IMR-90 (cell line): ENCODE measurements at regions not wholly inside any gene's neighbourhood (a gene's known extent, or its start where the extent isn't known, plus 50 kb on each side); places are given as distances from the start of the nearest gene placed in this dataset.

Source experiments
- ATAC-seq: fragments of 200-7000 bp; cut with Tn5 transposase; 2 replicates; pipeline ENCODE4 v1.9.1; 2020; ENCODE audit warnings: low read depth, mild to moderate bottlenecking, moderate library complexity
- BruUV-seq: library from RNA; stranded (reverse); fragments of 400-500 nt; replicated peaks from 2 replicates; lab custom pipeline; 2021; lab: Mats Ljungman, UMichigan
- CTCF ChIA-PET: fragments of 300-600 bp; formaldehyde crosslinking; extraction: SDS; loops from one replicate; lab custom pipeline; 2021; ENCODE audit warnings: antibody characterized with exemption; lab: Yijun Ruan, JAX
- POLR2A ChIA-PET: fragments of 300-600 bp; sonication (Branson Sonifier 250); formaldehyde crosslinking; loops from one replicate; lab custom pipeline; 2022; ENCODE audit warnings: antibody characterized with exemption; ENCODE audit not compliant: unreplicated experiment; lab: Charles Lee
- DNase-seq: peaks from one replicate; pipeline ENCODE4 v3.0.0; 2013
- H2AFZ ChIP-seq: replicated peaks from 2 replicates; pipeline ENCODE3; 2013; ENCODE audit warnings: low read length, mild to moderate bottlenecking; ENCODE audit not compliant: poor library complexity
- H2AK5ac ChIP-seq: 2 replicates; pipeline ENCODE4 v1.6.1; 2013; ENCODE audit warnings: low read depth, low read length, inconsistent platforms
- H2AK9ac ChIP-seq: replicated peaks from 2 replicates; pipeline ENCODE3; 2013; ENCODE audit warnings: mild to moderate bottlenecking, low read depth, low read length, moderate library complexity; ENCODE audit not compliant: poor library complexity
- H2BK120ac ChIP-seq: 2 replicates; pipeline ENCODE4 v1.6.1; 2013; ENCODE audit warnings: low read depth, low read length, inconsistent platforms
- H2BK15ac ChIP-seq: 3 replicates; pipeline ENCODE4 v1.6.1; 2013; ENCODE audit warnings: low read depth, low read length, inconsistent platforms
- H2BK20ac ChIP-seq: 2 replicates; pipeline ENCODE4 v1.6.1; 2013; ENCODE audit warnings: low read depth, mild to moderate bottlenecking, inconsistent platforms, low read length, moderate library complexity
- H2BK5ac ChIP-seq: 2 replicates; pipeline ENCODE4 v1.6.1; 2013; ENCODE audit warnings: mild to moderate bottlenecking, low read depth, low read length, inconsistent platforms; ENCODE audit not compliant: poor library complexity, severe bottlenecking
- H3K14ac ChIP-seq: replicated peaks from 2 replicates; pipeline ENCODE4 v1.6.1; 2013; ENCODE audit warnings: low read depth, low read length, inconsistent platforms
- H3K18ac ChIP-seq: 2 replicates; pipeline ENCODE4 v1.6.1; 2013; ENCODE audit warnings: low read depth, low read length, control low read depth
- H3K23ac ChIP-seq: 2 replicates; pipeline ENCODE4 v1.6.1; 2013; ENCODE audit warnings: low read depth, low read length, inconsistent platforms
- H3K27ac ChIP-seq: 2 replicates; pipeline ENCODE4 v1.5.1; 2013; ENCODE audit warnings: mild to moderate bottlenecking, control low read depth, low read length; ENCODE audit not compliant: insufficient read depth
- H3K27me3 ChIP-seq: 2 replicates; pipeline ENCODE4 v1.6.1; 2013; ENCODE audit warnings: low read length; ENCODE audit not compliant: control insufficient read depth, insufficient read depth
- H3K36me3 ChIP-seq: 2 replicates; pipeline ENCODE4 v1.6.1; 2013; ENCODE audit warnings: low read length, mixed read lengths; ENCODE audit not compliant: control insufficient read depth, insufficient read depth
- H3K4ac ChIP-seq: 2 replicates; pipeline ENCODE4 v1.6.1; 2013; ENCODE audit warnings: low read depth, low read length, inconsistent platforms
- H3K4me1 ChIP-seq: 2 replicates; pipeline ENCODE4 v1.6.1; 2013; ENCODE audit warnings: low read length, mixed read lengths; ENCODE audit not compliant: control insufficient read depth, insufficient read depth
- H3K4me2 ChIP-seq: 2 replicates; pipeline ENCODE4 v1.6.1; 2013; ENCODE audit warnings: low read depth, mild to moderate bottlenecking, control low read depth, low read length, moderate library complexity
- H3K4me3 ChIP-seq: 2 replicates; pipeline ENCODE4 v1.5.1; 2013; ENCODE audit warnings: low read depth, mild to moderate bottlenecking, control low read depth, low read length, moderate library complexity; ENCODE audit not compliant: insufficient read depth
- H3K56ac ChIP-seq: 2 replicates; pipeline ENCODE4 v1.6.1; 2013; ENCODE audit warnings: low read length, inconsistent platforms; ENCODE audit not compliant: insufficient read depth; ENCODE audit errors: extremely low read depth
- H3K79me1 ChIP-seq, 2 experiments: 2 replicates each; pipeline ENCODE4 v1.6.1; 2013; ENCODE audit warnings: low read length in 2 of 2, inconsistent platforms in 1 of 2, low read depth in 1 of 2
- H3K9ac ChIP-seq: 2 replicates; pipeline ENCODE4 v1.6.1; 2013; ENCODE audit warnings: low read depth, low read length, control low read depth
- H3K9me1 ChIP-seq: 2 replicates; pipeline ENCODE4 v1.6.1; 2013; ENCODE audit warnings: low read length, inconsistent platforms; ENCODE audit not compliant: insufficient read depth
- H3K9me3 ChIP-seq: 2 replicates; pipeline ENCODE4 v1.6.1; 2013; ENCODE audit warnings: low read length; ENCODE audit not compliant: control insufficient read depth, insufficient read depth
- H4K20me1 ChIP-seq: 2 replicates; pipeline ENCODE4 v1.6.1; 2013; ENCODE audit warnings: low read length, inconsistent platforms; ENCODE audit not compliant: insufficient read depth
- H4K5ac ChIP-seq: 2 replicates; pipeline ENCODE4 v1.6.1; 2013; ENCODE audit warnings: mild to moderate bottlenecking, low read depth, low read length, control low read depth
- H4K8ac ChIP-seq, 2 experiments: 2 replicates each; pipeline ENCODE4 v1.6.1; 2013; ENCODE audit warnings: low read depth in 2 of 2, low read length in 2 of 2, control low read depth in 1 of 2, inconsistent platforms in 1 of 2
- H4K91ac ChIP-seq: 2 replicates; pipeline ENCODE4 v1.6.1; 2013; ENCODE audit warnings: low read depth, low read length, inconsistent platforms; ENCODE audit not compliant: insufficient read depth
- BHLHE40 ChIP-seq: fragments of 150-350 bp; IDR thresholded peaks from 2 replicates; pipeline ENCODE4 v1.6.1; 2016; ENCODE audit warnings: mild to moderate bottlenecking, low read depth, low read length
- POLR2A ChIP-seq: IDR thresholded peaks from 2 replicates; pipeline ENCODE4 v1.6.1; 2012; ENCODE audit warnings: mild to moderate bottlenecking, low read depth, low read length
- RAD21 ChIP-seq: IDR thresholded peaks from 2 replicates; pipeline ENCODE4 v1.6.1; 2012; ENCODE audit warnings: low read length, improper control_type of control experiment
- WGBS, 2 experiments: methylation state at CpG; one replicate each; pipeline versions ENCODE4 v1.1.5 to v1.1.7; 2013; ENCODE audit warnings: missing lambda C conversion rate in 2 of 2; ENCODE audit not compliant: insufficient read length in 1 of 2; ENCODE audit errors: extremely low coverage in 2 of 2; 5-methylcytosine and 5-hydroxymethylcytosine counted together
- dilution Hi-C: fragments of 300-500 bp; cut with HindIII; formaldehyde crosslinking; loops from one replicate; pipeline ENCODE4 v1.14.3; 2018; ENCODE audit warnings: low sequenced_read_pairs; ENCODE audit not compliant: unreplicated experiment
- in situ Hi-C: fragments of 300-500 bp; cut with MboI; formaldehyde crosslinking; loops from 3 replicates; pipeline ENCODE4 v1.14.3; 2019; ENCODE audit warnings: low sequenced_read_pairs, inconsistent platforms, mixed read lengths
- intact Hi-C: fragments of 100-400 bp; cut with micrococcal nuclease; formaldehyde crosslinking; loops from 2 replicates; pipeline ENCODE4 v1.10.0; 2022
- TF ChIP-seq, protein P1 (sequence below): conservative IDR thresholded peaks from 2 replicates; pipeline ENCODE4 v1.5.1; 2012; ENCODE audit warnings: mild to moderate bottlenecking, low read depth, low read length, improper control_type of control experiment

DNA sequence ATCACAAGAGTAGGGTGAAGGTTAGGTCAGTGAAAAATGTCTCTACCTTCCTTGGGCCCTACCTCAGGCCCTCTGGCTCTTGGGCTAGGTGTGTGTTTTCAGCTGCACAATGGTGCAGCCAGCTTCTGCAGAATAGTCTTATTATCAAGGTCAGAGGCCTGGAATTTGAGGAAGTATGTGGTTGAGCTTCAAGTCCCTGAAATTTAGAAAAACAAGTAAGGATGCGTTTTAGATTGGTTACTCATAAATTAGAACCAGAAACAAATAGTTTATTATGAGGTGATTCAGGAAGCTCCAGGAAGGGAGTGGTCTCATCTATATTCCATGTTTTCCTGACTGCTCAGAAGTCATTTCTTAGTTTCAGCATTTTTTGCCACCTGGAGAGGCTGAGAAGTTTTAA is 204.2 kb upstream of the CELF4 start:
- Histone ChIP-seq H3K27ac (no peak overlapping the region), H2BK5ac (no peak overlapping the region), H3K14ac (no peak overlapping the region), H3K4me2 (no peak overlapping the region), H3K9me1 (no peaks in the 10 kb centered on the region), H3K9ac (no peak overlapping the region), H2AK5ac (no peak overlapping the region), H3K36me3 (no peaks in the 10 kb centered on the region), H3K56ac (no peak overlapping the region), H2BK15ac (no peak overlapping the region), H2BK120ac (no peak overlapping the region), H4K91ac (no peak overlapping the region), H3K4me1 (no peaks in the 10 kb centered on the region), H4K8ac (no peak overlapping the region), H3K4ac (no peak overlapping the region), H3K23ac (no peak overlapping the region), H3K27me3 (no peaks in the 10 kb centered on the region), H3K9me3 (peaks cover 18% of the 10 kb centered on the region), H4K20me1 (no peaks in the 10 kb centered on the region), H2AK9ac (no peak overlapping the region), H3K18ac (no peak overlapping the region), H4K5ac (no peak overlapping the region), H2BK20ac (no peak overlapping the region), H2AFZ (no peak overlapping the region), H3K79me1 (no peaks in the 10 kb centered on the region), H3K4me3 (no peak overlapping the region)
- no CpG with 5 or more reads among the region's 1 CpG for WGBS, 2 experiments
- no peak for ATAC-seq
- POLR2A ChIA-PET = no interaction called here
- dilution Hi-C loops = no loop called here
- BruUV-seq = no TSS peak
- in situ Hi-C loops = no loop called here
- intact Hi-C loops = no loop called here
- CTCF ChIA-PET = no interaction called here
- TF ChIP-seq RAD21 (no peak), BHLHE40 (no peak), POLR2A (no peak)
- TF ChIP-seq, protein P1, sequence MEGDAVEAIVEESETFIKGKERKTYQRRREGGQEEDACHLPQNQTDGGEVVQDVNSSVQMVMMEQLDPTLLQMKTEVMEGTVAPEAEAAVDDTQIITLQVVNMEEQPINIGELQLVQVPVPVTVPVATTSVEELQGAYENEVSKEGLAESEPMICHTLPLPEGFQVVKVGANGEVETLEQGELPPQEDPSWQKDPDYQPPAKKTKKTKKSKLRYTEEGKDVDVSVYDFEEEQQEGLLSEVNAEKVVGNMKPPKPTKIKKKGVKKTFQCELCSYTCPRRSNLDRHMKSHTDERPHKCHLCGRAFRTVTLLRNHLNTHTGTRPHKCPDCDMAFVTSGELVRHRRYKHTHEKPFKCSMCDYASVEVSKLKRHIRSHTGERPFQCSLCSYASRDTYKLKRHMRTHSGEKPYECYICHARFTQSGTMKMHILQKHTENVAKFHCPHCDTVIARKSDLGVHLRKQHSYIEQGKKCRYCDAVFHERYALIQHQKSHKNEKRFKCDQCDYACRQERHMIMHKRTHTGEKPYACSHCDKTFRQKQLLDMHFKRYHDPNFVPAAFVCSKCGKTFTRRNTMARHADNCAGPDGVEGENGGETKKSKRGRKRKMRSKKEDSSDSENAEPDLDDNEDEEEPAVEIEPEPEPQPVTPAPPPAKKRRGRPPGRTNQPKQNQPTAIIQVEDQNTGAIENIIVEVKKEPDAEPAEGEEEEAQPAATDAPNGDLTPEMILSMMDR = no peak
- no peak for DNase-seq
